ENCODE measurements at regions not wholly inside any gene's neighbourhood (a gene's known extent, or its start where the extent isn't known, plus 50 kb on each side); places are given as distances from the start of the nearest gene placed in this dataset.

GRCh38 chr4:96097040-96097607 lies 257.2 kb downstream of the PDHA2 start:
- H3K4me1 ChIP-seq (ENCODE audit: control insufficient read depth, low read length): no peaks in the 10 kb centered on the region
- H3K36me3 ChIP-seq (ENCODE audit: control insufficient read depth, low read length): no peaks in the 10 kb centered on the region
- no peaks in the 10 kb centered on the region for H3K27me3 ChIP-seq (ENCODE audit: control insufficient read depth, low read length)
- no peaks in the 10 kb centered on the region for H3K9me2 ChIP-seq (replicated peaks; ENCODE audit: control insufficient read depth, low read length)
- TF ChIP-seq EZH2phosphoT487 (IDR thresholded peaks at IDR 0.05; ENCODE audit: borderline replicate concordance, low read length) (no peak), CTCF (IDR thresholded peaks at IDR 0.05; ENCODE audit: low read depth, low read length, poor library complexity, severe bottlenecking) (no peak)
- no peaks in the 10 kb centered on the region for H3K9me3 ChIP-seq (ENCODE audit: control insufficient read depth, insufficient read depth, low read length)
- no peak overlapping the region for H3K27ac ChIP-seq (ENCODE audit: low read depth, low read length)
- no peak overlapping the region for H3K4me2 ChIP-seq (ENCODE audit: low read length)
- H3K4me3 ChIP-seq (ENCODE audit: low read length): no peak overlapping the region
- H3F3A ChIP-seq (ENCODE audit: control insufficient read depth, insufficient read depth): no peaks in the 10 kb centered on the region
- no peaks in the 10 kb centered on the region for H3K79me2 ChIP-seq (ENCODE audit: control insufficient read depth, low read length)
- H4K20me1 ChIP-seq (ENCODE audit: control insufficient read depth, insufficient read depth, low read depth, low read length): no peaks in the 10 kb centered on the region

- Histone ChIP-seq H3K36me3 (ENCODE audit: control insufficient read depth, low read length) (no peaks in the 10 kb centered on the region), H3K9me2 (replicated peaks; ENCODE audit: control insufficient read depth, low read length) (no peaks in the 10 kb centered on the region), H3K27me3 (ENCODE audit: control insufficient read depth, low read length) (no peaks in the 10 kb centered on the region), H3K9me3 (ENCODE audit: control insufficient read depth, insufficient read depth, low read length) (no peaks in the 10 kb centered on the region), H3K27ac (ENCODE audit: low read depth, low read length) (no peak overlapping the region), H3K79me2 (ENCODE audit: control insufficient read depth, low read length) (no peaks in the 10 kb centered on the region), H3K4me1 (ENCODE audit: control insufficient read depth, low read length) (no peaks in the 10 kb centered on the region), H3K4me2 (ENCODE audit: low read length) (no peak overlapping the region), H3K4me3 (ENCODE audit: low read length) (no peak overlapping the region), H3F3A (ENCODE audit: control insufficient read depth, insufficient read depth) (no peaks in the 10 kb centered on the region), H4K20me1 (ENCODE audit: control insufficient read depth, insufficient read depth, low read depth, low read length) (no peaks in the 10 kb centered on the region)
- TF ChIP-seq CTCF (IDR thresholded peaks at IDR 0.05; ENCODE audit: low read depth, low read length, poor library complexity, severe bottlenecking): no peak
- TF ChIP-seq EZH2phosphoT487 (IDR thresholded peaks at IDR 0.05; ENCODE audit: borderline replicate concordance, low read length): no peak
These were observed 257.8 kb downstream of the PDHA2 start for GRCh38 chr4:96097693-96098092.

- Histone ChIP-seq H3K9me2 (replicated peaks; ENCODE audit: control insufficient read depth, low read length) (no peaks in the 10 kb centered on the region), H3K36me3 (ENCODE audit: control insufficient read depth, low read length) (no peaks in the 10 kb centered on the region)
These were observed 259.1 kb downstream of the PDHA2 start for GRCh38 chr4:96099031-96099430.

More at GRCh38 chr4:96099031-96099430, 259.1 kb downstream of the PDHA2 start:
- Histone ChIP-seq H3K9me3 (ENCODE audit: control insufficient read depth, insufficient read depth, low read length) (no peaks in the 10 kb centered on the region), H3K79me2 (ENCODE audit: control insufficient read depth, low read length) (no peaks in the 10 kb centered on the region), H3K27me3 (ENCODE audit: control insufficient read depth, low read length) (no peaks in the 10 kb centered on the region), H4K20me1 (ENCODE audit: control insufficient read depth, insufficient read depth, low read depth, low read length) (no peaks in the 10 kb centered on the region), H3K4me2 (ENCODE audit: low read length) (no peak overlapping the region), H3K27ac (ENCODE audit: low read depth, low read length) (no peak overlapping the region), H3K4me3 (ENCODE audit: low read length) (no peak overlapping the region), H3F3A (ENCODE audit: control insufficient read depth, insufficient read depth) (no peaks in the 10 kb centered on the region), H3K4me1 (ENCODE audit: control insufficient read depth, low read length) (no peaks in the 10 kb centered on the region)
- TF ChIP-seq CTCF (IDR thresholded peaks at IDR 0.05; ENCODE audit: low read depth, low read length, poor library complexity, severe bottlenecking): no peak
- TF ChIP-seq EZH2phosphoT487 (IDR thresholded peaks at IDR 0.05; ENCODE audit: borderline replicate concordance, low read length): no peak

Measured in DOHH2 (cell line).